Endothelial cell of umbilical vein (primary cell): ENCODE measurements at regions not wholly inside any gene's neighbourhood (a gene's known extent, or its start where the extent isn't known, plus 50 kb on each side); places are given as distances from the start of the nearest gene placed in this dataset.

Source experiments
- BruUV-seq: library from RNA; stranded (reverse); fragments of 400-500 nt; replicated peaks from 2 replicates; lab custom pipeline; 2021; lab: Mats Ljungman, UMichigan
- CTCF ChIA-PET: fragments of 300-600, 350-600 bp; sonication (Branson Sonifier 250); formaldehyde crosslinking; loops from one replicate; lab custom pipeline; 2021; ENCODE audit warnings: antibody characterized with exemption, inconsistent platforms; lab: Charles Lee
- POLR2A ChIA-PET: fragments of 300-600, 350-600 bp; sonication (Branson Sonifier 250); formaldehyde crosslinking; loops from one replicate; lab custom pipeline; 2021; ENCODE audit warnings: antibody characterized with exemption, inconsistent platforms; lab: Charles Lee
- DNase-seq: peaks from one replicate; pipeline ENCODE4 v3.0.0-alpha.2; 2011; ENCODE audit warnings: low read depth, low spot score
- FAIRE-seq: peaks from 2 replicates; lab custom pipeline; 2011; peaks lifted over from hg19 to GRCh38; lab: Jason Lieb, UNC
- H2AFZ ChIP-seq: 2 replicates; pipeline ENCODE4 v1.6.0; 2012; ENCODE audit warnings: low read depth, low read length, control low read depth, inconsistent platforms
- H3K27ac ChIP-seq: 2 replicates; pipeline ENCODE4 v1.5.1; 2011; ENCODE audit warnings: low read depth, mild to moderate bottlenecking, control low read depth, low read length, moderate library complexity; ENCODE audit not compliant: insufficient read depth
- H3K27me3 ChIP-seq, 2 experiments: 2 replicates each; pipeline versions ENCODE4 v1.6.0 to v1.6.1; 2011; ENCODE audit warnings: low read length in 2 of 2, mixed read lengths in 1 of 2; ENCODE audit not compliant: control insufficient read depth in 2 of 2, insufficient read depth in 2 of 2
- H3K36me3 ChIP-seq, 2 experiments: 2 replicates in 1 of 2; 3 replicates in 1 of 2; pipeline ENCODE4 v1.5.1; 2011; ENCODE audit warnings: low read length in 2 of 2, mild to moderate bottlenecking in 1 of 2, moderate library complexity in 1 of 2; ENCODE audit not compliant: control insufficient read depth in 2 of 2, insufficient read depth in 2 of 2; ENCODE audit errors: extremely low read depth in 1 of 2
- H3K4me1 ChIP-seq: 3 replicates; pipeline ENCODE4 v1.5.1; 2011; ENCODE audit warnings: mild to moderate bottlenecking, low read length; ENCODE audit not compliant: control insufficient read depth, insufficient read depth; ENCODE audit errors: extremely low read depth
- H3K4me2 ChIP-seq: 2 replicates; pipeline ENCODE4 v1.6.1; 2011; ENCODE audit warnings: low read length, control low read depth, mixed read lengths; ENCODE audit not compliant: insufficient read depth
- H3K4me3 ChIP-seq, 3 experiments: fragments of 200-600 bp in 1 of 3; sonication (generic), shearing (Covaris generic) in 1 of 3; replicated peaks in 1 of 3; 2 replicates each; pipeline ENCODE4 v1.5.1; 2011 to 2016; ENCODE audit warnings: control low read depth in 3 of 3, low read length in 3 of 3, mild to moderate bottlenecking in 2 of 3, inconsistent platforms in 1 of 3, low read depth in 1 of 3, moderate library complexity in 1 of 3; ENCODE audit not compliant: insufficient read depth in 1 of 3
- H3K79me2 ChIP-seq: 2 replicates; pipeline ENCODE4 v1.6.0; 2012; ENCODE audit warnings: low read length, inconsistent platforms; ENCODE audit not compliant: control insufficient read depth, insufficient read depth
- H3K9ac ChIP-seq: replicated peaks from 2 replicates; pipeline ENCODE3; 2011; ENCODE audit warnings: low read length, control low read depth; ENCODE audit not compliant: insufficient read depth; ENCODE audit errors: extremely low read depth
- H3K9me1 ChIP-seq: replicated peaks from 3 replicates; pipeline ENCODE4 v1.6.0; 2011; ENCODE audit warnings: mild to moderate bottlenecking, low read length; ENCODE audit not compliant: control insufficient read depth, insufficient read depth; ENCODE audit errors: extremely low read depth
- H3K9me3 ChIP-seq: replicated peaks from 2 replicates; pipeline ENCODE4 v1.5.1; 2012; ENCODE audit warnings: low read length, inconsistent platforms; ENCODE audit not compliant: control insufficient read depth, insufficient read depth
- H4K20me1 ChIP-seq: replicated peaks from 2 replicates; pipeline ENCODE3; 2011; ENCODE audit warnings: mild to moderate bottlenecking, low read length; ENCODE audit not compliant: control insufficient read depth, insufficient read depth; ENCODE audit errors: extremely low read depth
- EZH2 ChIP-seq: IDR thresholded peaks from 2 replicates; pipeline ENCODE4 v1.6.1; 2012; ENCODE audit warnings: borderline replicate concordance, low read depth, mild to moderate bottlenecking, moderate library complexity, low read length, inconsistent platforms; ENCODE audit not compliant: severe bottlenecking
- GATA2 ChIP-seq: IDR thresholded peaks from 2 replicates; pipeline ENCODE4 v1.7.0; 2011; ENCODE audit warnings: low read depth, mild to moderate bottlenecking, moderate library complexity, mixed read lengths, low read length; ENCODE audit not compliant: insufficient read length, insufficient read depth
- JUN ChIP-seq: IDR thresholded peaks from 2 replicates; pipeline ENCODE4 v1.6.1; 2011; ENCODE audit warnings: borderline replicate concordance, low read depth; ENCODE audit not compliant: insufficient read length, insufficient read depth
- MYC ChIP-seq: IDR thresholded peaks from one replicate; pipeline ENCODE4 v1.6.1; 2011; ENCODE audit warnings: mild to moderate bottlenecking, low read depth, low read length
- POLR2A ChIP-seq: IDR thresholded peaks from 2 replicates; pipeline ENCODE4 v1.6.1; 2012; ENCODE audit warnings: low read depth, mild to moderate bottlenecking, control low read depth, low read length
- POLR2AphosphoS5 ChIP-seq: IDR thresholded peaks from 2 replicates; pipeline ENCODE4 v1.6.1; 2012; ENCODE audit warnings: low read depth, mild to moderate bottlenecking, control low read depth, low read length, moderate library complexity; ENCODE audit not compliant: insufficient read depth
- dilution Hi-C: fragments of 300-500 bp; cut with MboI; formaldehyde crosslinking; loops from one replicate; pipeline ENCODE4 v1.15.0; 2019; ENCODE audit warnings: low sequenced_read_pairs; ENCODE audit not compliant: extremely low pct_ligation_motif_present
- intact Hi-C: fragments of 100-400 bp; cut with micrococcal nuclease; formaldehyde crosslinking; loops from one replicate; pipeline ENCODE4 v1.10.0; 2022
- TF ChIP-seq, protein P1 (sequence below): IDR thresholded peaks from 2 replicates; pipeline ENCODE4 v1.6.1; 2011; ENCODE audit not compliant: insufficient read depth, insufficient read length
- TF ChIP-seq, protein P2 (sequence below), 2 donors: IDR thresholded peaks; 1 replicate in 1 of 2; 2 replicates in 1 of 2; pipeline ENCODE4 v1.5.1; 2011; ENCODE audit warnings: low read length in 2 of 2, mild to moderate bottlenecking in 2 of 2, moderate library complexity in 2 of 2, control low read depth in 1 of 2, inconsistent platforms in 1 of 2, low read depth in 1 of 2; ENCODE audit not compliant: insufficient read depth in 1 of 2; ENCODE audit errors: extremely low read depth in 1 of 2

DNA sequence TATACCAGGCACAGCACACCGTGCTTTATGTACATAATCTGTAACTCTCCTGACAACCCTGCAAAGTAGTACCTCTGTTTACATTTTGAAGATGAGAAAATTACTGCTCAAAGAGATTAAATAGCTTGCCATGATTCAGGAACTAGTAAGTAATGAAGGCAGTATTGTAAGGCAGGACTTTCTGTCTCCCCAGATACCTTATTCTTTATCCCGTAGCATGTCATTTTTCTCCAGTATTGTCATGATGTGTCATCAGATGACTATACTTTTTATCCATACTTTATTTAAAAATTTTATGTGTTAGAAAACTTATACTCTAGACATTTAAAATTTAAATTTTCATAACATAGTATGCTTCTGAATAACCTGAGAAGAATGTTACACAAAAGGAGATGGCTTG lies 188.3 kb upstream of the NUDT6 start:
- no peak for TF ChIP-seq JUN
- no peak for TF ChIP-seq POLR2A
- no peak for TF ChIP-seq EZH2
- TF ChIP-seq, protein P1, sequence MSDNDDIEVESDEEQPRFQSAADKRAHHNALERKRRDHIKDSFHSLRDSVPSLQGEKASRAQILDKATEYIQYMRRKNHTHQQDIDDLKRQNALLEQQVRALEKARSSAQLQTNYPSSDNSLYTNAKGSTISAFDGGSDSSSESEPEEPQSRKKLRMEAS, result no peak
- TF ChIP-seq, protein P2, sequence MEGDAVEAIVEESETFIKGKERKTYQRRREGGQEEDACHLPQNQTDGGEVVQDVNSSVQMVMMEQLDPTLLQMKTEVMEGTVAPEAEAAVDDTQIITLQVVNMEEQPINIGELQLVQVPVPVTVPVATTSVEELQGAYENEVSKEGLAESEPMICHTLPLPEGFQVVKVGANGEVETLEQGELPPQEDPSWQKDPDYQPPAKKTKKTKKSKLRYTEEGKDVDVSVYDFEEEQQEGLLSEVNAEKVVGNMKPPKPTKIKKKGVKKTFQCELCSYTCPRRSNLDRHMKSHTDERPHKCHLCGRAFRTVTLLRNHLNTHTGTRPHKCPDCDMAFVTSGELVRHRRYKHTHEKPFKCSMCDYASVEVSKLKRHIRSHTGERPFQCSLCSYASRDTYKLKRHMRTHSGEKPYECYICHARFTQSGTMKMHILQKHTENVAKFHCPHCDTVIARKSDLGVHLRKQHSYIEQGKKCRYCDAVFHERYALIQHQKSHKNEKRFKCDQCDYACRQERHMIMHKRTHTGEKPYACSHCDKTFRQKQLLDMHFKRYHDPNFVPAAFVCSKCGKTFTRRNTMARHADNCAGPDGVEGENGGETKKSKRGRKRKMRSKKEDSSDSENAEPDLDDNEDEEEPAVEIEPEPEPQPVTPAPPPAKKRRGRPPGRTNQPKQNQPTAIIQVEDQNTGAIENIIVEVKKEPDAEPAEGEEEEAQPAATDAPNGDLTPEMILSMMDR (IDR thresholded peaks at IDR 0.05; ENCODE audit: extremely low read depth in 1 of 2, insufficient read depth in 1 of 2, low read depth in 1 of 2, low read length in 2 of 2), result no peak
- no peak for TF ChIP-seq GATA2
- TF ChIP-seq POLR2AphosphoS5, result no peak
- TF ChIP-seq MYC, result no peak
- Histone ChIP-seq H3K27me3 (no peaks in the 10 kb centered on the region), H4K20me1 (no peaks in the 10 kb centered on the region), H3K27ac (no peak overlapping the region), H3K9me1 (no peaks in the 10 kb centered on the region), H3K36me3 (peaks cover 0 to 6% of the 10 kb centered on the region in 2 experiments), H3K4me2 (no peak overlapping the region), H3K9ac (no peak overlapping the region), H3K4me1 (no peaks in the 10 kb centered on the region), H3K79me2 (no peaks in the 10 kb centered on the region), H3K9me3 (no peaks in the 10 kb centered on the region), H3K4me3 (no peak overlapping the region), H2AFZ (no peak overlapping the region)
- POLR2A ChIA-PET, result no interaction called here
- DNase-seq, result no peak
- CTCF ChIA-PET, result interaction anchor here (0.6 kb wide), 1 partner anchor 169 kb away, joined by 3 read pairs; no protein-coding TSS in a partner anchor
- dilution Hi-C loops (no loop called here), intact Hi-C loops (no loop called here)
- no TSS peak for BruUV-seq
- no peak for FAIRE-seq
